Breast epithelium (tissue), 3 donors: ENCODE measurements at regions not wholly inside any gene's neighbourhood (a gene's known extent, or its start where the extent isn't known, plus 50 kb on each side); places are given as distances from the start of the nearest gene placed in this dataset.

Experiments
- CTCF ChIP-seq, 3 donors: fragments of 450-650 bp; IDR thresholded peaks; one replicate each; pipeline ENCODE4 v1.5.1; 2016 to 2017; ENCODE audit warnings: antibody characterized with exemption in 3 of 3, mild to moderate bottlenecking in 3 of 3, moderate library complexity in 3 of 3
- POLR2A ChIP-seq: fragments of 450-650 bp; IDR thresholded peaks from one replicate; pipeline ENCODE4 v1.6.1; 2016; ENCODE audit warnings: antibody characterized with exemption, mild to moderate bottlenecking, moderate library complexity
- POLR2AphosphoS5 ChIP-seq, 3 donors: sonication (generic); formaldehyde crosslinking; IDR thresholded peaks; one replicate each; pipeline ENCODE4 v1.6.1; 2017; ENCODE audit warnings: antibody characterized with exemption in 3 of 3

- TF ChIP-seq POLR2AphosphoS5 (IDR thresholded peaks at IDR 0.05) (no peak), CTCF (IDR thresholded peaks at IDR 0.05) (no peak), POLR2A (no peak)
These were observed 1053.4 kb upstream of the CITED2 start for GRCh38 chr6:140427842-140428241.
